ENCODE measurements at regions not wholly inside any gene's neighbourhood (a gene's known extent, or its start where the extent isn't known, plus 50 kb on each side); places are given as distances from the start of the nearest gene placed in this dataset.
A peak's percentile ranks its signal among the peaks of the same experiment; 100 is the strongest.

DNA sequence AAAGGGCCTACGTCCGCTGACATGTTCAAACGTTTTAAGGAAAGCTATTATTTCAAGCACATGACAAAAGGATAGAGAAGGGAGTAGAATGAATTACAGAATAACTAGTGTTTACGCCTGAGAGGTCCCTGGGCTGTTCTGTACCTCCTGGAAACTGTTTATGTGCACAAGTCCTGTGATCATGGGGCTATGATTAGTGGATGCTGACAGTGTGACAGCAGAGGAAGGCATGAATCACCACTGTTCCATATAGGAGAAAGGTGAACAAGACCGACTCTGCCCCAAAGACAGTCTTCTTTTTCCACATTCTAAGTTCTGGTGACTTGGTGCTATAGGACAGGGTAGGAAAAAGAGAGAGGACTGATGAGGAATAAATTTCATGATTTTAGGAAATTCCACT lies 249.2 kb upstream of the PRDM1 start:
- FAIRE-seq (no peak), DNase-seq (ENCODE audit: insufficient read length) (no peak)
- no peak for TF ChIP-seq POLR2AphosphoS5 (IDR thresholded peaks at IDR 0.05; ENCODE audit: low read depth, low read length)
- no peak for TF ChIP-seq TAF1 (IDR thresholded peaks at IDR 0.05; ENCODE audit: borderline replicate concordance, low read depth, low read length)
- no peak for TF ChIP-seq POLR2A (IDR thresholded peaks at IDR 0.05; ENCODE audit: low read depth, low read length)

DNA sequence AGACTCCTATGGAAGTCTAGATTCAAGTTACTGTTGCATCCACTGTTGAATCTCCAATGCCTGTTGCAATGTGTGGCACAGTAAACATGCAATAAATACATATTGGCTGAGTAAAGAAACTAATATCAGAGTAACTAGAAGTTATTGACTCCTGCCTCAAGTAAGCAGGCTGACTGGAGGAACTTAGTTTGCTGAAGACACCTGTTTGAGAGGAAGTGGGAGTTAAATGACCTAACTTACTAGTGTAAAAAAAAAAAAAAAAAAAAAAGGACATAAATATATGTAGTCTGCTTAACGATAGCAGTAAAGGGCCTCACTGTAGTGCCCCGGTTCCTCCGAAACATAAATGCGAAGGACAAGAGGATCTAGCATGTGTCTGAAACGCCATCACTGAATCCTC lies 249.8 kb upstream of the PRDM1 start:
- FAIRE-seq (no peak), DNase-seq (ENCODE audit: insufficient read length) (no peak)
- TF ChIP-seq POLR2AphosphoS5 (IDR thresholded peaks at IDR 0.05; ENCODE audit: low read depth, low read length) (no peak), TAF1 (IDR thresholded peaks at IDR 0.05; ENCODE audit: borderline replicate concordance, low read depth, low read length) (no peak), POLR2A (IDR thresholded peaks at IDR 0.05; ENCODE audit: low read depth, low read length) (no peak)

- DNase-seq (ENCODE audit: insufficient read length) (no peak), FAIRE-seq (no peak)
Observed at GRCh38 chr6:105835373-105835772, 250.8 kb upstream of the PRDM1 start.

DNA sequence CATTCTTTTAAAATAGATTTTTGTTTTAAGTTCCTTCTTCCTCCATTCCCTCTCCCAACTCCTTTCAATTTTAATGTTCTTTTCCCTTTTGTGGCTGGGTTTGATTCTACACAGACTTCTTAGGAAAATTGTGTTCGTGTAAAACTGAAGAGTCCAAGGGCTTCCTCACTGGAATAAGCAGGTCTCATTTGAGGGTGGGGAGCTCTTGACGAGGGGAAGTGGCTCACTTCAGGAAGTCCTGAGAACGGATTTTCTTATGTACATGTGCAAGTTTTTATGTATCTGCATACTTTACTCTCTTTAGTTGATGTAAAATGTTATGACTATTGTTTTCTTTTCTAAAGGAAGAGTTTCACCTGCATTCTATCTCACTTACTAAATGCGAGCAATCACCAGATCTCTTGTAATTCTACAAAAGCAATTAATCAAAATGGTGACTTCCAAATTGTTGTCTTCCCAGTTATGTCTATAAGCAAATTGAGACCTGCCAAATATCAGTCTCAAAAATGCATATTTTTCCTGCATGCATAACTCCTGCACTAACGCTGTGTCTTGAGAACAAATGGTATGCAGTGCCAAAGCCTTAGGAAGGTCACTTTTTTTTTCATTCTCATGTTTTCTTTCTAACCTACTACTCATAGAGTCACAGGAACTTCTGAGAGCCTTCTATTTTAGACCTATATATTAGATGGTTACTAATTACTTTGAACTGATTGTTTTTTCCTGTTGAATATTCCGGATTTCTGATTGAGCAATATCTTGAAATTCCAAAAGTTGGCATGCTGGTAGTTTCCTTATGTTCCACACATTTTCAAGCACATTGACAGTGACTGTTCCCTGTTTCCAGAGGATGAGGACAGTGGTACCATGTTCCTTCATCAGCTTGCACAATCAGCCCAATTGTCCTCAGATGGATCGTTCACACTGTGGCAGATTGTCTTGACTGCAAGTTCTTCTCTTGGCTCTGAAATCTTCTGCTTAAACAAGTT lies 251.9 kb upstream of the PRDM1 start:
- DNase-seq (ENCODE audit: insufficient read length): no peak
- no peak for FAIRE-seq
- TF ChIP-seq TAF1 (IDR thresholded peaks at IDR 0.05; ENCODE audit: borderline replicate concordance, low read depth, low read length): no peak
- TF ChIP-seq POLR2AphosphoS5 (IDR thresholded peaks at IDR 0.05; ENCODE audit: low read depth, low read length): no peak
- TF ChIP-seq POLR2A (IDR thresholded peaks at IDR 0.05; ENCODE audit: low read depth, low read length): no peak

More at GRCh38 chr6:105835373-105835772, 250.8 kb upstream of the PRDM1 start:
- TF ChIP-seq POLR2AphosphoS5 (IDR thresholded peaks at IDR 0.05; ENCODE audit: low read depth, low read length): no peak
- no peak for TF ChIP-seq TAF1 (IDR thresholded peaks at IDR 0.05; ENCODE audit: borderline replicate concordance, low read depth, low read length)
- TF ChIP-seq POLR2A (IDR thresholded peaks at IDR 0.05; ENCODE audit: low read depth, low read length): no peak

DNA sequence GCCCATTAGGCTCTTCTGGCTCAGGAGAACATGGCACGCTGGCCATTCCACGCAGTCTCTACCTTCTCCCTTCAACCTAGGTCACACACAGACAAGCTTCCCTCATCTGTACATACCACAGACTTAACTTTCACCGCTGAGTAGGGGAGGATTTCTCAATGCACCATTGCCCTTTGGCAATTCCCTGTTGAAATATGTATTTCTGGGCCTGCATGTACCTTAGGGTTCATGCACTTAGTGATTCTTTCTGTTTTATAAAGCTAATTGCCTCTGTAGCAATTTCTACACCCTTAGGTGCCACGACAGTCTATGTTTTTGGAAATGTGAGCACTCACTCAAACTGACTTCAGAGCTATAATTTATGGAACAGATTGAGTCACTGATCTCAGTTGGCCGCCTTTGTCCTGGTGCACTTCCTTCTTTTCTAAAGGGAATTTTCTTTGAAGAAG lies 253.8 kb upstream of the PRDM1 start:
- FAIRE-seq: peak; percentile 67
- DNase-seq (ENCODE audit: insufficient read length): no peak
- TF ChIP-seq POLR2AphosphoS5 (IDR thresholded peaks at IDR 0.05; ENCODE audit: low read depth, low read length): no peak

GRCh38 chr6:105831311-105832097 lies 254.6 kb upstream of the PRDM1 start:
- DNase-seq (ENCODE audit: insufficient read length) (no peak), FAIRE-seq (no peak)
- TF ChIP-seq POLR2AphosphoS5 (IDR thresholded peaks at IDR 0.05; ENCODE audit: low read depth, low read length) (no peak), TAF1 (IDR thresholded peaks at IDR 0.05; ENCODE audit: borderline replicate concordance, low read depth, low read length) (no peak), POLR2A (IDR thresholded peaks at IDR 0.05; ENCODE audit: low read depth, low read length) (no peak)

GRCh38 chr6:105825210-105825609 lies 260.9 kb upstream of the PRDM1 start:
- TF ChIP-seq TAF1 (IDR thresholded peaks at IDR 0.05; ENCODE audit: borderline replicate concordance, low read depth, low read length) (no peak), POLR2A (IDR thresholded peaks at IDR 0.05; ENCODE audit: low read depth, low read length) (no peak), POLR2AphosphoS5 (IDR thresholded peaks at IDR 0.05; ENCODE audit: low read depth, low read length) (no peak)
- DNase-seq (ENCODE audit: insufficient read length) (no peak), FAIRE-seq (no peak)

GRCh38 chr6:105824732-105825131 lies 261.4 kb upstream of the PRDM1 start:
- DNase-seq (ENCODE audit: insufficient read length): no peak
- TF ChIP-seq POLR2A (IDR thresholded peaks at IDR 0.05; ENCODE audit: low read depth, low read length) (no peak), TAF1 (IDR thresholded peaks at IDR 0.05; ENCODE audit: borderline replicate concordance, low read depth, low read length) (no peak), POLR2AphosphoS5 (IDR thresholded peaks at IDR 0.05; ENCODE audit: low read depth, low read length) (no peak)
- peak; percentile 85 for FAIRE-seq

DNA sequence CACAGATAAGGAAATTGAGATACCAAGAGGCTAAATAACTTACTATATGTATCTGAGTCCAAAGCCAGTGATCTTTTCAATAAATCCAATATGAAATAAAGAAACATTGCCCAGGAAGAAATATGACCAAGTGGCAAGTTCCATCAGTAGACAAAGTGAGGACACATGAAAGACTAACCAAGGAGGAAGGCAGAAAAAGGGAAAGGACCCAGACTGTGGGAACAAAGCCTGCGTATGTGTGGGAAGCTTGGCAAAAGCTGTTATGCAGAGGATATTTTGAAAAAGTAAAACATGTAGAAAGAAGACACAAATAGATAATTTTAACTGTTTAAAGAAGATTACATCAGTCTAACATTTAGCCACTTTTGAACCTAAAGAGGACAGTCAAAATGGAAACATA lies 264.4 kb upstream of the PRDM1 start:
- DNase-seq (ENCODE audit: insufficient read length) (no peak), FAIRE-seq (no peak)
- no peak for TF ChIP-seq POLR2A (IDR thresholded peaks at IDR 0.05; ENCODE audit: low read depth, low read length)
- TF ChIP-seq POLR2AphosphoS5 (IDR thresholded peaks at IDR 0.05; ENCODE audit: low read depth, low read length): no peak
- TF ChIP-seq TAF1 (IDR thresholded peaks at IDR 0.05; ENCODE audit: borderline replicate concordance, low read depth, low read length): no peak

- FAIRE-seq (peak; percentile 48), DNase-seq (ENCODE audit: insufficient read length) (no peak)
- no peak for TF ChIP-seq TAF1 (IDR thresholded peaks at IDR 0.05; ENCODE audit: borderline replicate concordance, low read depth, low read length)
- no peak for TF ChIP-seq POLR2AphosphoS5 (IDR thresholded peaks at IDR 0.05; ENCODE audit: low read depth, low read length)
- TF ChIP-seq POLR2A (IDR thresholded peaks at IDR 0.05; ENCODE audit: low read depth, low read length): no peak
Observed at GRCh38 chr6:105821027-105821426, 265.1 kb upstream of the PRDM1 start.

GRCh38 chr6:105819745-105820144 lies 266.4 kb upstream of the PRDM1 start:
- DNase-seq (ENCODE audit: insufficient read length) (no peak), FAIRE-seq (peak; percentile 53)
- TF ChIP-seq POLR2A (IDR thresholded peaks at IDR 0.05; ENCODE audit: low read depth, low read length) (no peak), TAF1 (IDR thresholded peaks at IDR 0.05; ENCODE audit: borderline replicate concordance, low read depth, low read length) (no peak), POLR2AphosphoS5 (IDR thresholded peaks at IDR 0.05; ENCODE audit: low read depth, low read length) (no peak)

Measured in GM12892 (cell line).